GM21381 (cell line): ENCODE measurements at regions not wholly inside any gene's neighbourhood (a gene's known extent, or its start where the extent isn't known, plus 50 kb on each side); places are given as distances from the start of the nearest gene placed in this dataset.
"Not testable (repeated sequence)": the region's sequence is repeated elsewhere in the genome, so short reads cannot be mapped to it uniquely, and the experiment has no call there.

Experiments used
- ATAC-seq: cut with Tn5 transposase; IDR thresholded peaks from one replicate; pipeline ENCODE4 v1.9.1; 2021; ENCODE audit warnings: mild to moderate bottlenecking, moderate library complexity; ENCODE audit not compliant: unreplicated experiment

DNA sequence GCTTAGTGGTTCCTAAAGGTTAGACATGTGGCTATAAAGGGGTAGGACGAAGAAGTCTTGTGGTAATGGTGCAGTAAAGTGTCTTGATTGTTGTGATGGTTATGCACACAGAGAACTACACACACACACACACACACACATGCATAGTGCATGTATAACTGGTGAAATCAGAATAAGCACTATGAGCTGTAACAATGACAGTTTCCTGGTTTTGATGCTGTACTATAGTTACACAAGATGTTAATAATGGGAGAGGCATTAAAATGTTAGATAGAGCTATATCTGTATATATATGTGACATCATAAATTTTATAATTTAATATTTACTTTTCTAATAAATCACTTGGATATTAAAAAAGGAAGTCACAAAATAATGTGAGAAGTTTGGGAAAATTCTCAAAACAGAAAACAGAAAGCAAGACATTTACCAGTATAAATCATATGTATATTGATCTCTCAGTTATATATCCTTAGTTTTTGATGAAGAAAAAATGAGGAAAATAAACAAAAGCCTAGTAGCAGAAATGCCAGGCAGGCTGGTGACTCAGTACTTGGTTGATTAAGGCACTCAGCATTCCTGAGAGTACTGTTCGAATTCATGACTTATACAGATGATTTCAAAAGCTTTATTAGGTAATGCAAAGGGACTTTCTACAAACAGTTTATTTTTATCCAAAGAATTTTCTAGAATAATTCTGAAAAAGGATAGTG, 350.5 kb upstream of the DAB2 start:
- no peak for ATAC-seq

DNA sequence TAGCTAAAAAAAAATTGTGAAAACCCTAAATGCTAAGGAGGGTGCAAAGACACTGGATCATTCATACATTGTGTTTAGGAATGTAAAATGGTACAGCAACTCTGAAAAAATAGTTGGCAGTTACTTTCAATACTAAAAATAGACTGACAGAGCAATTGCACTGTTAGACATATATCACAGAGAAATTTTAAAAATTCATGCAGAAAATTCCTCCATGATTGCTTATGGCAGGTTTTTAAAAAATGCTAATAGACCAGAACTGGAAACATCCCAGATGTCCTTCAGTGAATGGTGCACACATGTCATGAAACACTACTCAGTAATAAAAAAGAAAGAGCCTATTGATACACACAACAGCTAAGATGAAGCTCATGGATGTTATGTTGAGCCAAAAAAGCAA, 349.8 kb upstream of the DAB2 start:
- ATAC-seq = no peak

DNA sequence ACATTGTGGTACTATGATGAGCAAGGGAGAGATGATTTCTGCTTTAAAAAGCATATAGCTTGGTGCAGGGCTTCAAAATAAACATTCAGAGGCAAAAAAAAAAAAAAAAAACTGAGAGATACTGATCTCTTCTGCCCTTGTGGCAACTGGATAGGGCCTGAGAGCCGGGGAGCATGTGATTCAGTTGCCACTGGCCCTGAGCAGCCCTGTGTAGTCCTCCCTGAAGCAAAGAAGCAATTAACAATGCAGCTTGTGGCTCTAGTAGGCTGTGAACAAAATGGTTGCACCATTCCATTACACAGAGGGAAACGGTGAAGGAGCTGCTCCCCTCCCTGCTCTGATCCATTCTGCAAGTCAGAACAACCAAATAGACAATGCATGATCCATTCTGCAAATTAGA, 347.5 kb upstream of the DAB2 start:
- ATAC-seq = no peak

DNA sequence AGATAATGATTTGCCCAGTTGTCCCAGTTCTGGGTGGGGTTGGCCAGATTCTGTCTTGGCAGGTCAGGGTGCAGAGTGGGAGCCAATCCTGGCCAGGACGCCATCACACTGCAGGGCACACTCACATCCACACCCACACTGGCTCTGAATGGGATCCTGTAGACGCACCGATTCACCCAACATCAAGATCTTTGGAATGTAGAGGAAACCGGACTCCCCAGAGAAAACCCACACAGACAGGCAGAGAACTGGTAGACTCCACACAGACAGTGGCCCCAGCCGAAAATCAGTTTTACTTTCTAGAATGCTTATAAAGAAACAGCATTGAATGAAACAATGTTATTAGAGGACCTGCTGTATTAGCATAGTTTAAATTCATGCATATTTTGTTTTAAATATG, 343.1 kb upstream of the DAB2 start:
- ATAC-seq = no peak

DNA sequence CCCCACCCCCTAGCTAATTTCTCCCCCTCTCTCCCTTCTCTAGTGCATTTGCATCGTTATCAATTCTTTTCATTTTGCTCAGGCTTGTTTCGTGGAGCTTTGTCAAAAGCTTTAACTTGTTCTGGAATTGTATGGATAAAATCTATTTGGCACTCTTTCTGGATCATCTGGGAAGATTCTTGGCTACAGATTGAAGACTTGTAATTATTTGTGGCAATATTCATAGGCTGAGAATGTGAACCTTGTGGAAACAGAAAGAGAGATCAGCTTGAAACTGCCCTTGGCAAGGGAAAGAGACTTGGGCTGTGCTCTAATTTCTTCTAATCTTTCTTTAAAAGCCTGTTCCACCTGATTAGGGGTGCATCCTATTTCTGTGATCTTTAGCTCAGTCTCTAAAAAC, 340.6 kb upstream of the DAB2 start:
- ATAC-seq = no peak

DNA sequence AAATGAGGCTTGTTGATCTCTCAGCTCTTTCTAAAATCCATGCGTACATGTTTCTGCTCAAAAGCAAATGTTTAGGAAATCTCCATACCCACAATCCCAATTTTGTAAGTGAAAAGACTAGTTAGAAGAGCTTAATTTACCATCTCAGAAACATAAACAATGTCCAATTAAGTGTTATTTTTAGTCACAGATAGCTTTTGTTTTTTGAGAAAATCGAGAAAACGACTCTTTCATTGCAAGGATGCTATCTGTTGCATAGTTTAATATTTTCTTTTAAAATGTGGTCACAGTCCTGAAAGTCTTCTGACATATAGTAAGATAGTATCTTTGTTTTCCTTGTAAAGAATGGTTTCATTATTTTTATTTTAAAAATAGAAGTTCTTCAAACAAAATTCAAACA, 338.0 kb upstream of the DAB2 start:
- ATAC-seq = no peak

DNA sequence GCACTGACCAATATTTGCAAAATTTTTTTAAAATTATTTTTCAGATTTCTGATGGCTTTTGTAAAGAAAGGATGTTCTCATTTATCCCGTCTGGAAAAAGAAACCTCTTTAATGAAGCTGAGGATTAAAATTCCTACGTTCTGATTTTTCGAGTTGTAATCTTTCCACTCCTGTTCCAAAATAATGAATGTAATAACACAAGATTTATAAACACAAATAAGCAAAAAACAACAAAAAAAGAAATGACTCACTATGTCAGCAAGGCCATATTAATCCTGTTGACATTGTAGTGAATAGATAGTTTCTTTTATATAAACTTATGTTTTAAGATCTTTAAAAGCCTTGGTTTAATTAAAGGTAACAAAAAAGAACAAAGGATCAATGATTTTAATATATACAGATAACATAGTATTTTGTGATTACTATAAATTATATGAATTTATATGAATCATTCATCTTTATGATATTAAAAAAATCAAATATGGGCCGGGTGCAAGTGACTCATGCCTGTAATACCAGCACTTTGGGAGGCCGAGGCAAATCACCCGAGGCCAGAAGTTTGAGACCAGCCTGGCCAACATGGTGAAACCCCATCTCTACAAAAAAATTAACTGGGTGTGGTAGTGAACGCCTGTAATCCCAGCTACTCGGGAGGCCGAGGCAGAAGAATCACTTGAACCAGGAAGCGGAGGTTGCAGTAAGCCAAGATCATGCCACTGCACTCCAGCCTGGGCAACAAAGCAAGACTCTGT, 336.6 kb upstream of the DAB2 start:
- no peak for ATAC-seq

DNA sequence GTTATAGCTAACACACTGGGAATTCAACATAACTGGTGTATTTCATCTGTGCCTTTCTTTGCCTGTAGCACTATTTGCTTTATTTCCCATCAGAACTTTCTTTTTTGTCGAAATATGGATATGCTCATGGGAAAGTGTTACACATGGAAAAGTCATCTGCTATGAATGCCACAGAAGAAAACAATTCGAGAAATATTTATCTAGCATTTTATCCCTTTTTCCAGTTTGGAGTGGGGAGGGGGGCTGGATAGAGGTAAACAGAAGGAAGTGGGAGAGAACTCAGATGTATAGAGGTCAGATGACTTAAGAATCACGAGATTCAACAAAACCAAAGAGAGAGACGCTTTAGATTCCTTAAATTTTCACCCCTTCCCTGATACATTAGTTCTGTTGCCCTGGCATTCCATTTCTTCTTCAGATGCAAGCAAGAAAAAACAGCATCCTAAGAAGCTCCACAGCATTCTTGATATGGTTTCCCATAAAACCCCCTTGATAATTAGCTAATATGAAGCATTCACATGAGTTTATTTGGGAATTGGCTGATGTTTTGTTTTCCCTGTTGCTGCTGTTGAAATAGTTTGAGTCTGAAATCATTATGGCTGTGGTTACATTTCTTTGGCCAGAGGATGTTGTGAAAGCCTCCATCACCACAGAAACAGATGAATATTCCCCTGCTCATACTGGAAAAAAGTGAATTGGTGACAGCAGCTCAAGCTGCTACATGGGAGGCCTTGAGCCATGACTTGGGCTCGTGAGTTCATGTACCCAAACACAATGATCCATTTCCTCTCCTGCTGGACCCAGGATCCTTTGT, 335.8 kb upstream of the DAB2 start:
- no peak for ATAC-seq

DNA sequence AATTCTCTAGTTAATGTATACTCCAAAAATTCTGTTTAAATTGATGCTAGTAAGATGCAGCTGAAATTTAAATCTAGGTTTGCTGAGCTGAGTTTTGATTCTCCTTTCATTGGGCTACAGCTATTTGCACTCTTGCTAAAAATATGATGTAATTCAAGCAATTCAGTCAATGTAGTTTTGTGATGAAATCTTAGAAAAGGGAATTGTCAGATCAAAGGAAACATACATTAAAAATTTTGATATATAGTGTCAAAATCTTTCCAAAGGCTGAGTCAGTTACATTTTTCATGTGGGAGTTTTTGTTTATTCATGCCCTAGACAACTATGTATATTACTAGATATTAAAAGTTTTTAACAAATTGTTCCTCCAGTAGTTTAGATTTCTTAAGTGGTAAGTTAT, 334.9 kb upstream of the DAB2 start:
- no peak for ATAC-seq

DNA sequence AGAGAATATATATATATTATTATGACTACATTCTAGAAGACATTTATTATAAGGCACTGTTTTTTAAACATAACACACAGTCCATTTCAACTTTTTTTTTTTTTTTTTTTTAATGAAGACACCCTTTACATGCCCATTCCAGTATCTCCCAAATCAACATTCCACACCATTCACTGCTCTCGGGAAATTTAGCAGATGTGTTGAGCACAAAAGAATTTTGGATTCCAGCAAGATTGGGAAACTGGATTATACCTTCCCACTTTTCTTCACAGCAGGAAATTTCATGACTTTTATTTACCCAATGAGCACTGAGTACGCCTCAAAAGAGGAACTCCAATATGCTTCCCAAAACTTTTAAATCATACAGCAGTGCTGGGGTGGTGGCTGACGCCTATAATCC, 333.6 kb upstream of the DAB2 start:
- no peak for ATAC-seq

DNA sequence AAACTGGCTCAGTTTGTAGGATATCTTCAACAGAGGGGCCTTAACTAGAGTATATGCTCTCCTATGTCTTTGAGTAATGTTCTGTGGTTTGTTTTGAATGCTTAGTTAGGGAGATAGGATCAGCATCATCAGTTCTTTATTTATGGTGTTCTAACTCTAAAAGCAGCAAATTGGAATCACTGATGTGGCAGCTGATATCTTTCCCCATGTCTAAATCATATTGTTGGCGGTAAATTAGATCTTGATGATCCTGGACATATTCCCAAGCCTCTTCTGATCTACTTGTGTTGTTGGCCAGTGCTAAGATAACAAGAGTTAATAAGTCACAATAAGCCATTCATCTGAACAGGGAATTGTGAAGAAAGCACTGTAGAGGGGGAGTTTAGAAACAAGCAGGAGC, 332.4 kb upstream of the DAB2 start:
- ATAC-seq = no peak

DNA sequence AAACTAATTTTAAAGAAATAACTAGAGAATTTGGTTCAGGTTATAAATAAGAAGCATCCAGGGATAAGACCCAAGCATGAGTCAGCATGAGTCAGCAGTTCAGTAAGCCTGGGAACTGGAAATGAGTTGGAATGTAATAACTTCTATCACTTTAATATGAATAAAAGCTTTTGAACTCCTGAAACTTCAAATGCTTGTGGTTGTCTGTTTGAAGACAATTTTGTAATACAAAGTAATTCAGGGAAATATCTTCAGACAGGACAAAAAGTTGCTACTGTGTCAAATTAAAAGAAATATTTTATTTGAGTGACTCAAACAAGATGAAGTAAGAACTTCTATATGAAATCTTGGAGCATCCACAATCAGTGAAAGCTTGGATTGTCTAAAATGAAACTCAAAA, 331.2 kb upstream of the DAB2 start:
- no peak for ATAC-seq

DNA sequence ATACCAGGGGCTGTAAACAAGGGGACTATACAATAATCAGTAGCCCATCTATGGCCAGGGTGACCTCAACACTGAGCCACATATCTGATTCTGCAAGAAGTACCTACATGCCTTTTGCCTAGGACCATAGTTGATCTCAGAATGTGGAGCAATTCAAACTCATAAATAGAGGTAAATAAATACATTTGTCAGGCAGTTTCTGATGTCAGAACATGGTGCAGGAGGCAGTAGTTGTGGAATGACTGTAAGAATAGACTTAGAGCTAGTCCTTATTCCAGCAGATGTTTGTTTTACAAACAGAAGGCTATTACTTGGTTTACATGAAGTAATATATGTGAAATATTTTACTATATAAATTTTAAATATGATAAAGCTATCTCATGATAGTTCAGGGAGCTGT, 330.7 kb upstream of the DAB2 start:
- no peak for ATAC-seq

DNA sequence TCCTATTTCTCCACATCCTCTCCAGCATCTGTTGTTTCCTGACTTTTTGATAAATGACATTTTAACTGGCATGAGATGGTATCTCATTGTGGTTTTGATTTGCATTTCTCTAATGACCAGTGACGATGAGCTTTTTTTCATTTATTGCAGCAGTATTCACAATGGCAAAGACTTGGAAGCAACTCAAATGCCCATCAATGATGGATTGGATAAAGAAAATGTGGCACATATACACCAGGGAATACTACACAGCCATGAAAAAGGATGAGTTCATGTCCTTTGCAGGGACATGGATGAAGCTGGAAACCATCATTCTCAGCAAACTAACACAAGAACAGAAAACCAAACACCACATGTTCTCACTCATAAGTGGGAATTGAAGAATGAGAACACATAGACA, 329.0 kb upstream of the DAB2 start:
- ATAC-seq = not testable (repeated sequence)

DNA sequence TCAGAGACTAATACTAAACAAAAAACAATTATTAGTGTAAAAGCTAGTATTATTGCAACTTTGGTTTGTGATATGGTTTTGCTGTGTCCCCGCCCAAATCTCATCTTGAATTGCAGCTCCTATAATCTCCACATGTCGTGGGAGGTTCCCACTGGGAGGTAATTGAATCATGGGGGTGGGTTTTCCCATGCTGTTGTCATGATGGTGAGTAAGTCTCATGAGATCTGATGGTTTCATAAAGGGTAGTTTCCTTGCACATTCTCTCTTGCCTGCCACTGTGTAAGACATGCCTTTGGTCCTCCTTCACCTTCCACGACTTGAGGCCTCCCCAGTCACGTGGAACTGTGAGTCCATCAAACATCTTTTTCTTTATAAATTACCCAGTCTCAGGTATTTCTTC, 325.9 kb upstream of the DAB2 start:
- no peak for ATAC-seq

DNA sequence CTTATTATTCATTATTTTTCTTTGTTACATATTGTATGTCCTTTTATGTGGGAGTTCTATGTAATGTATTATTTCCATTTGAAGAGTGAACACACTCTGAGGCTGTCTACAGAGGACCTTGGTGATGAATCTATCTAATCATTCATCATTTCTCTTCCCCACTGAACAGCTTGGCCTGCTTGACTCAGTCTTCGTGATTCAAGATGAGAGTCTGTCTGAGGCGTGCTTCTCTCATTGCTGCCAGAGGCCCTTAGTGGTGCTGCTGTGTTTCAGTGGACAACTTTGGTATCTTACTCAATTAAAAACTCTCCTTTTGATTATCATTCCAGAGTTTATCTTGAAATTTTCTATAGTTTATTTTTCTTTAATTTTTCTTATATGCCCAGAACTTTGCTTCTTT, 318.1 kb upstream of the DAB2 start:
- no peak for ATAC-seq

DNA sequence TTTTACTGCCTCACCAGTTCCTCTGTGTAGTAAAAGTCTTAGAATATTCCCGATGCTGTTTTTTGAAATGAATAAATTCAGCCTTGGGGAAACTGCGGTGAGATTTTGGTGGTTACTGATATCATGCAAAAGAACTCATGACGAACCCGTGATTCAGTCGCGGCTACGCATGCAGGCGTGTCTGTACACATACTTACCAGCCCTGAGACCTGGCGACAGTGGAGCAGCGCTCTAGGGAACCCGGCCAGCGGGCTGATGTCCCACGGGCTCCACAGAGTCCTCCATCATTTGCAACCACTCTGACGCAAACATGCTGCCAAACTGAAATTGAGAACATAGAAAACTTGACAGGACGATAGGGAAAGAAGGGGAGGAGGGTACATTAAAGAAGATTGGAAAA, 315.6 kb upstream of the DAB2 start:
- ATAC-seq = no peak

DNA sequence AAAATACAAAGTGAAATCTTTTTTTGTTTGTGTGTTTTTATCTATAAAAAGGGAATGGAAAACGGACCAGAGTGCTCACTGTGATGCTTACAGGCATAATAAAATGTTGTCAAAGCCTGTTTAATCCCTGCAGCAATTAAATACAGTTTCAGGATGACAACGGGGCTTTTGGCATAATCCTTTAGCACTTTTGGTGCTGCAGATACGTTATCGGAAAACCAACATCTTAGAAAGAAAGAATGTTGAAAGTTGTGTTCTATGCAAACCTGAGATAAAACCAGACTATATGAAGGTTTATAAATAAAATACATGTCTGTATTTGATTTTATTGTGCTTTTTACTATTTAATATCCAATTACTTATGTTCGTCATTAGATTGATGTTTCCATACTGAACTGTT, 307.4 kb upstream of the DAB2 start:
- ATAC-seq = no peak

DNA sequence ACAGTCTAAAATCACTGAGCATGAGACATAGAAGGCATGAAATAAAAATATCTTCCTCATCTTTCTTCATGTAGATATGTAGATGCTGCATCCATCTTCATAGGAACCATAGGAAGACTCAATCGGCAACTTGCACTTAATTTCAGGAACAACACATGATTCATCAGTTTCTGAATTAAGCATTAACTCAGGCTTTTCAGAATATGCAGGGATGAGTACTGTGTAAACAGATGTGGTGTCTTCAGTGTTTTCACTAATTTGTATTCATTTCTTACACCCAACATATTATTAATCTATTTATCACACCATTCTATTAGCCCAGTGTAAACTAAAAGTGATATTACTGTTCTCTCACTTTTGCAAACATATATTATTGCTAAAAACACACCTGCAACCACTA, 305.9 kb upstream of the DAB2 start:
- no peak for ATAC-seq

DNA sequence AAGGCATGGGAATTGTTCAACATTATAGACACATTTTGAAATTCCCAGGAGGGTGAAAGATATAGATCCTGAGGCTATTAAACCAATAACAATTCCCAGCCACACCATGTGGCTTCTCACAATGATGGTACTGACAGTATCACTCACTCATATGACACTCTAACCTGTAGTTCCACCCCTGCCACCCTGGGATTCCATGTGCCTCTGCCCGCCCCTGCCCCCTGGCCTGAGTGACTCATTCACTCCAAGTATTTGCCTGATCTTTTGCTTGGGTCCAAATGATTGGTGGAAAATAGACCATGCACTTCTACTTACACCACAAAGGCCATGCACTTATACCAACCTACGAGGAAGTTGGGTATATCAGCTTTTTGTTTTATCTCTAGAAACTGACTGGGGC, 305.2 kb upstream of the DAB2 start:
- ATAC-seq = no peak

DNA sequence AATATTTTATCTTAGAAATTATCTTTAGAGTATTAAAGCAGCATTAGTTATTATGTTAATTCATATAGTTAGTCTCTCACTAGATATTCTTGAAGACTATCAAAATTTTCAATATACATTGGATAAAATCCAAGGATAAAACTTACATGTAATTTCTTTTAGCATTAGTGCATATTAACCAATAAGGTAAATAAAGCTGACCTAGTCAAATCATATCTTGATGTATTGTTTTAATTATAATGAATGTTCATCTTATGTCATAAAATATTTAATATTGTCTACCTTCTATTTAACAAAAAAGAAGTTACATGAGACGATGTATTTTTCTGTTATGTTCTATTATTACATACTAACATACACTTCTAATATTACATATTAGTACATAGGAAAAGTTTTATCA, 301.7 kb upstream of the DAB2 start:
- no peak for ATAC-seq

DNA sequence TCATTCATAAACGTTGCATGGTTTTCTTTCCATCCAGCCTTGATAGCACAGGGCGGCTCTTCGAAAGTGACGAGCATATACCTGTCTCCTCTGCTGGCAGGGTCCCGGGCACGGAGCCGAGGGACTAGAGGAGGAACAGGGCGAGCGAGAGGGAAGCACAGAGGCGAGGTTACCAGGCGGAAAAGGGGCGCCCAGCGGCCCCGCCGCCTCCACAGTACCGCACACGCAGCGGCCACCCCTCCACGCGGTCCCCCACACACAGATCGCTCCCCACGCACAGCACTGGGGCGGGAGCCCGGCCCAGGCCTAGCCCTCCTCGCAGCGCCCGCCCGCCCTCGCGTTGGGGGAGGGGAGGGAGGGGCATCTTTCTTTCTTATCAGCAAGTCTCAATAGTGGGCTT, 296.6 kb upstream of the DAB2 start:
- ATAC-seq = no peak
